GM20431 (cell line): ENCODE measurements at regions not wholly inside any gene's neighbourhood (a gene's known extent, or its start where the extent isn't known, plus 50 kb on each side); places are given as distances from the start of the nearest gene placed in this dataset.
"Not testable (repeated sequence)": the region's sequence is repeated elsewhere in the genome, so short reads cannot be mapped to it uniquely, and the experiment has no call there.

Source experiments
- in situ Hi-C: fragments of 300-500 bp; cut with MseI, MboI; formaldehyde crosslinking; loops from one replicate; pipeline ENCODE4 v1.15.0; 2020; ENCODE audit warnings: low sequenced_read_pairs; ENCODE audit not compliant: unreplicated experiment

DNA sequence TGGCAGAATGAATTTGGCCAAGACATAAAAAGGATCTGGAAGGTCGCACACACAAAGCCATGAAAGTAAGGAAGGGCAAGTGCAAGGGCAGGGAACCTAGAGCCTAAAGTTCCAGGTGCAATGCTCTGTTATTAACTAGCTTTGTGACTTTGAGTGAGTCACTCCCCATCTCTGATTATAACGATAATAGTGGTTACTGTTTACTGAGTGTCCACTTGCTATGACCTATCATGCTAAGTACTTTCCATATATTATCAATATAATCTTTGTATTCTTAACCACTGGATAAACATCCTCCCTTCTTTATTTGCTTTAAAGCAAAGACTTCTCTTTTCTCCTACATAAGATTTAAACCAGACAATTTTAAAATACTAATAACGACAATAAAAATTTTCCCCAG, 504.6 kb upstream of the BRINP1 start:
- in situ Hi-C loops, result no loop called here

GRCh38 chr9:119870251-119870650, 501.0 kb upstream of the BRINP1 start:
- in situ Hi-C loops, result not testable (repeated sequence)

DNA sequence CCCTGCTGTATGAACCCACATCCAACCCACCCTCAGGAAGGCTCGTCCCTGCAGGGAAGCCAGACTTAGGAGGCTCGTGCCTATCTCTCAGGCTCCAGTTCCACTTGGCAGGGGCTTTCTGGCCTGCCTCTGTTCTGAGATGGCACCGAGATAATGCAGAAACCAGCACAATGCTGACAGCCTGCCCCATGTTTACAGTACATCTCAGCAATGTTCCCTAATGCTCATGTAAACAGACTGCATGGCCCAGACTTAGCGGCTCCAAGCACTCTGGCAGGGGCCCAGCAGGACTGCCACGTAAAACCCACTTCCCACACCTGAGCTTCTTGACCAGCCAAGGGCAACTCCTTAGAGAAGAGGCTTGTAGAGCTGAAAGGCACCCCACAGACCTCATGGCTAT, 499.5 kb upstream of the BRINP1 start:
- in situ Hi-C loops, result no loop called here

- in situ Hi-C loops, result no loop called here
Observed at GRCh38 chr9:119861842-119862241, 492.6 kb upstream of the BRINP1 start.

DNA sequence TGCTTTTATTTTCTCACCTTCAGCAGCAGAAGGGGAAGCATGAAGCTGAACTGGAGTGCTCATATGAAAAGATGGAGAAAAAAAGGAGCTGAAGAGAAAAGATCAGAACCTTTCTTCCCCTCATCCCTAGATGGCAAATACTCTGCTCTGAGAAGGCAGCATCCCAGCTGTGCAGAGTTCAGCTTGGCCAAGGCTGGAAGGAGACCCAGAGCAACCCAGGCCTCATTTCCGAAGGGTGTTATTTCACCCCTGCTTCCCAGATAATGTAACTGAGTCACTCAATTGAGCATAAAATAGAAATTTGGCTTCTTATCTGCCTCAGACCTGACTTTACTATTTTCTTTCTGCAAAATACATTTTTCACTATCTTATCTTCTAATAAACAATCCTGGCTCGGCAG, 489.9 kb upstream of the BRINP1 start:
- in situ Hi-C loops, result no loop called here

GRCh38 chr9:119853126-119853525, 483.9 kb upstream of the BRINP1 start:
- in situ Hi-C loops, result no loop called here

DNA sequence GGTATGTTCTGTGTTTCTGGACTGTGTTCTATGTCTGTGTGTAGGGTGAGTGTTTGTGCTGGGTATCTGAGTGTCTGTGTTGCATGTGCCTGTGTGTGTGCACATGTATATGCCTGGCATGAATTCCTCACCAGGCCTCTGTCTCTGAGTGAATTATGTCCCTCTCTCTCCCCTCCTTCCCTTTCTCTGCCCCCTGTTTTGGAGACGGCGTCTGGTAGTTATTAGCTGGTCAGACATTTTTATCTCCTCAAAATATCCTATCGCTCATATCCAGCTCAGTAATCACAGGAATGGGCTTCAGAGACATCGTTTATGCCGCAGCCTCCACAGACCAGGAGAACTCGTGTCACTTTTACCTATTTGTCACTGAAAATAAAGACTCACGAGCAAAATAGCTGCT, 483.2 kb upstream of the BRINP1 start:
- in situ Hi-C loops, result no loop called here

GRCh38 chr9:119844431-119844830, 475.2 kb upstream of the BRINP1 start:
- in situ Hi-C loops, result no loop called here

- in situ Hi-C loops, result no loop called here
Observed at GRCh38 chr9:119841016-119841415, 471.8 kb upstream of the BRINP1 start.

GRCh38 chr9:119839888-119840287, 470.7 kb upstream of the BRINP1 start:
- in situ Hi-C loops, result no loop called here

DNA sequence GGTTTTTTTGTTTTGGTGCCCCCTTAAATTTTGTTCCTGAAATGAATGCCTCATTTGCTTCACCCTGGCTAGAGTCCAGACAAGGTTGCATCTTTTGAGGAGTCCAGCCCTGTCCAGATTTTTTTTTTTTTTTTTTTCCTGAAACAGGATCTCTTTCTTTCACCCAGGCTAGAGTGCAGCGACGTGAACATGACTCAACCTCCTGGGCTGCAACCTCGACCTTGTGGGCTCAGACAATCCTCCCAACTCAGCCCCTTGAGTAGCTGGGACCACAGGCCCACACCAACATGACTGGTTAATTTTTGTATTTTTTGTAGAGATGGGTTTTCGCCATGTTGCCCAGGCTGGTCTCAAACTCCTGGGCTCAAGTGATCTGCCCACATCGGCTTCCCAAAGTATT, 469.0 kb upstream of the BRINP1 start:
- in situ Hi-C loops, result no loop called here

DNA sequence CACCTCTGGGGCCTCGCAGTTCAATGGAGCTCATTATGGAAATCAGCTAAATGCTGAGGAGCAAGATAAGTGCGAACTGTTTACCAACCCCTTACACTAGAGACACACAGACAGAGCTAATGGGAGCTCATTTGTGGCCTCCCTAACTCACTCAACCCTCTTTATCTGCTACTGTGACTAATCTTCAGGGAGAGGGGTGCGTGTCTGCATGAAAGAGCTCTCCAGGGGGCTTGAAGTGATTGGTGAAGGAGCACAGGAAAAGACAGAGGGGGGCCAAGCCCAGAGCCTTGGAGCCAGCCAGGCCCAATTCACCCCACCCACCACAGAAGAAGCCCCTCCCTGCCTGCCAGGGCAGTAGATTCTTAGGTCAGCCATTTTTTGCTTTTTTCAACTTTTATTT, 466.8 kb upstream of the BRINP1 start:
- in situ Hi-C loops, result no loop called here

GRCh38 chr9:119834064-119834620, 464.9 kb upstream of the BRINP1 start:
- in situ Hi-C loops, result no loop called here

DNA sequence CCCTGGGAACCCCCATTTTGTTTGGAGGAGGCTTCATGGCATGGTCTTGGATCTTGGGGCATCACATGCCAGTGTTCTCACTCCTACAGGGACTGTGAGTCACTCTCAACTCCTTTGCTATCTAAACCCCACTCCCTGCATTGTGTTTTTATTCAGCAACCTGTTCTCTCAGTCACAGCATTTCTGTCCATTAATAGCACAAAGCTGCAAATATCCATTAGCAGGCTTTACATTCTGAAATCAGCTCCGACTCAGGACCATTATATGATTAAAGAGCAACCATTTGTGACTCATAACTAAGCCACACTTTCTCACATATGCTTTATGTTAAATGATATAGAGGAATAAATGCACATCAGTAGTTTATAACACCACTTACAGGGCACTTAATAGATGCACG, 462.1 kb upstream of the BRINP1 start:
- in situ Hi-C loops, result no loop called here

- in situ Hi-C loops, result no loop called here
Observed at GRCh38 chr9:119829748-119830147, 460.5 kb upstream of the BRINP1 start.

DNA sequence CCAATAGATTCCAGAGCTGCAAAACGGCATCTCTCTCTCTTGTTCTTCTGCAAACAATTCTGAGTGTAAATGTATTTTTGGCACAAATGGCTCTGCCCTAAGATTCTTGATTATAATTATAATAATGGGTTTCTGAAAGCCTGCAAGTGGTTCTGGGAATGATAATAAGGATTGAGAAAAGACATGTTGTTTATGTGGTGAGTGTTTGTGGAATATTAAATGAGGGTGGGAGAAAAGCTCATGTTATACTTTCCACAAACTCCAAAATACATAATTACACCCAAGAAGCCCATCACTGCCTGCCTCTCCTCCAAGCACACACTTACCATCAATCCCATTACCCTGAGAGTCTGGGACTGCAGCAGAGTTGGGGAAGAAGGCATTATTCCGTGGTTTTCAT, 460.0 kb upstream of the BRINP1 start:
- in situ Hi-C loops, result no loop called here

- in situ Hi-C loops, result no loop called here
Observed at GRCh38 chr9:119827526-119827925, 458.3 kb upstream of the BRINP1 start.

DNA sequence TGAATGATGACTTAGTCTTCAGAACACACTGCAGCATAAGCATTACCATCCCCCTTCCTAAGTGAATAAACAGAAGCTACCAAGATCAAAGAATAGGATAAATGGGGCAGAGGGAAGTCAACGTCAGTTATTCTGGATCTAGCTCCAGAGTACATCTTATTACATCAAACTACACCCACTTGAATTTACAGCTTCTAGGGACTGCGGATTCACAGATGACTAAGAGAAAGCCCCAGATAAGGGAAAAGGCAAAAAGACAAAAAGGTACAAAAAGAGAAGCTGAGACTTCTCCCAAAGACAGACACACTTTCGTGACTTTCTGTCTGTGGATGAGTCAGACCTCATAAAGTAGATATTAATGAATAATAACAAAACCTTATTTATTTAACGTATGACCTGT, 457.9 kb upstream of the BRINP1 start:
- in situ Hi-C loops, result no loop called here

- in situ Hi-C loops, result no loop called here
Observed at GRCh38 chr9:119818726-119819435, 449.6 kb upstream of the BRINP1 start.

DNA sequence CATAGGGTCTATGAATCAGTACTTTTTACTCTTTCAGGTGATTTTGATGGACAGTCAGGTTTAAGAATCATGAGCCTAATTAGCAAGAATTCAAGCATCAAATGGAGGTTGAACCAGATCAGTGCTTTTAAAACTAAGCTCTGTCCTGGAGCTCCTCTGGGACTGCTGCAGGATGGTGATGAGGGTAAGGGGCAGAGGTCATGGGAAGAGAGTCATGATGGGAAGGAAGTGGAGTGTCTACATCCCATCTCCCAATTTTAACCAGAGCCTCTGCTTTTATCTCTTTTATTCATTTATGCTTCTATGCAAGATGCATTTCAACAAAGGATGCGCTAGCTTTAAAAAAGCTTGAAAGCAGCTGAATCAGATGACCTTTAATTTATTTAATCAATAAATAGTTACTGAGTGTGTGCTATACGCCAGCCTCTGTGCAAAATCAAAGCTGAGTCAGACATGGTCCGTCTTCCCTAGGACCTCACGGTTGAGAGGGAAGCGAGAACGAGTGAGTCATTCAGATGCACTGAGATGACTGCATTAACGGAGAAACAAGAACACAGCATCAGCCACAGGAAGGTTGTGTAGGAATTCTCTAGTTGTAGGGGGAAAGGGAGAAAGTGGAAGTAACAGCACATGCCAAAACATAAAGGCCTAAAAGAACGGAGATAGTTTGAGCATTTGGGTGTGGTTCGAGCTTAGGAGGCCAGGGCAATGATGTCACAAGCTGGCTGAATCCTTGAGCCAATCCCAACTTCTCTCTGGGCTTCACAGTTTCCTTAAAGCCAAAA, 441.6 kb upstream of the BRINP1 start:
- in situ Hi-C loops, result no loop called here

GRCh38 chr9:119803679-119804078, 434.4 kb upstream of the BRINP1 start:
- in situ Hi-C loops, result no loop called here
